ENCODE measurements at regions not wholly inside any gene's neighbourhood (a gene's known extent, or its start where the extent isn't known, plus 50 kb on each side); places are given as distances from the start of the nearest gene placed in this dataset.

DNA sequence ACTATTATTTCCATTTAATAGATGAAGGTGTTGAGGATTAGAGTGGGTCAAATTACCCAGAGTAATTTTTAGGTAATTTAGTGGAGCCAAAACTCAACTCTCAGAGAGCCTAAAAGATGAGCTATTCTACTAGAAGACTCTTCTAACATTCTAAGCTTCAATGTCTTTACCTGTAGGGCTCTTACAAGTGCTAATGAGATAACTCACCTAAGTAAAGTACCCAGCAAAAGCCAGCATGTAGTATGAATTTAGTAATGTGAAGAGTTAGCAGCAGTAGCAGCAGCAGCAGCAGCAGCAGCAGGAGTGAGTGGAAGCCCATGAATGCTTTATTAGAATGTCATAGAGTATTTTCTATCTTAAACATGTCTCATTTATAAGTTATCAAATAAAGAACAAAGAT lies 1239.2 kb downstream of the FAM181B start:
- no peak for TF ChIP-seq POLR2A (IDR thresholded peaks at IDR 0.05)
- TF ChIP-seq, protein P1, sequence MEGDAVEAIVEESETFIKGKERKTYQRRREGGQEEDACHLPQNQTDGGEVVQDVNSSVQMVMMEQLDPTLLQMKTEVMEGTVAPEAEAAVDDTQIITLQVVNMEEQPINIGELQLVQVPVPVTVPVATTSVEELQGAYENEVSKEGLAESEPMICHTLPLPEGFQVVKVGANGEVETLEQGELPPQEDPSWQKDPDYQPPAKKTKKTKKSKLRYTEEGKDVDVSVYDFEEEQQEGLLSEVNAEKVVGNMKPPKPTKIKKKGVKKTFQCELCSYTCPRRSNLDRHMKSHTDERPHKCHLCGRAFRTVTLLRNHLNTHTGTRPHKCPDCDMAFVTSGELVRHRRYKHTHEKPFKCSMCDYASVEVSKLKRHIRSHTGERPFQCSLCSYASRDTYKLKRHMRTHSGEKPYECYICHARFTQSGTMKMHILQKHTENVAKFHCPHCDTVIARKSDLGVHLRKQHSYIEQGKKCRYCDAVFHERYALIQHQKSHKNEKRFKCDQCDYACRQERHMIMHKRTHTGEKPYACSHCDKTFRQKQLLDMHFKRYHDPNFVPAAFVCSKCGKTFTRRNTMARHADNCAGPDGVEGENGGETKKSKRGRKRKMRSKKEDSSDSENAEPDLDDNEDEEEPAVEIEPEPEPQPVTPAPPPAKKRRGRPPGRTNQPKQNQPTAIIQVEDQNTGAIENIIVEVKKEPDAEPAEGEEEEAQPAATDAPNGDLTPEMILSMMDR (IDR thresholded peaks at IDR 0.05): no peak

All from sigmoid colon (tissue), 3 donors.